Lung microvascular endothelial cell (primary cell): ENCODE measurements at regions not wholly inside any gene's neighbourhood (a gene's known extent, or its start where the extent isn't known, plus 50 kb on each side); places are given as distances from the start of the nearest gene placed in this dataset.
"Not testable (repeated sequence)": the region's sequence is repeated elsewhere in the genome, so short reads cannot be mapped to it uniquely, and the experiment has no call there.

ENCODE experiments used
- DNase-seq, 2 donors: peaks; one replicate each; pipeline versions ENCODE4 v3.0.0 to v3.0.0-alpha.2; 2010; ENCODE audit warnings: low read depth in 2 of 2

DNA sequence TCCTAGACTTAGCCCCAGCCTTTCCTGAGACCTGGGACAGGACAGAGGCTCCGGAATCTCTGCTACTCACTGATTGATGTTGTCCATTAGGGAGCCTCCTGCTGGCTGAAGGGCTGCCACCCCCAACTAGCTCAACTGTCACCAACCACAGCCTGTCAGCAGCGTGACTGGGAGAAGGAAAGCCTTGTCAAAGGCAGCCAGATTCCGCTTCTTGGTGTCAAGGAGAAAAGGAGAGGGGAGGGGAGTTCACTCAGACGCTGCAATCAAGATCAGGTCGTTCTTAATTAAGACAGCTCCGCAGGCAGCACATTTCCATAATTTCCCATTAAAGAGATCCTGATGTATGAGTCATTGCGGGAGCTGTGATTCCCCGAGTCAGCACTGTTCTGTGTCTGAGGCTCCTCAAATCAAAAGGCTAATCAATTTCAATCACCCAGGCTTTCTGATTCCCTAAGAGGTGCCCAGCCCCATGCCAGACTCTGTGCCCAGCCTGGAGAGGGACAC is 152.8 kb upstream of the ZBED5 start:
- peak; percentile 24 to 58 for DNase-seq

DNA sequence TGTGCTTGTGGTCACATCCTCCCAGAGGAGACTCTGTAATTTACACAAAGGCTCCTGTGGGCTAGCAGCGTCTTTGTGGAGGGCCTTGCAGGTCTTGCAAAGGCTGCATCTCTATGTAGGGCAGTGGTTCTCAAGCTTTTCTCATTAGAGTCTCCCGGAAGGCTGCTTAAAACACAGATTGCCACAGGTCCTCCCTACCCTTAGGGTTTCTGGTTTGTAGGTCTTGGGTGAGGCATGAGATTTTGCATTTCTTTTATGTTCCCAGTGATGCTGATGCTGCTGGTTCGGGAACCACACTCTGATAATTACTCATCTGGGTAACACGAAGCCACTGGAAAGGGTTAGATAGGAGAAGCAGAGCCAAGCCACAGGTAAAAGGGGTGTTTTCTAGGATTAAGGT is 151.3 kb upstream of the ZBED5 start:
- DNase-seq = no peak

DNA sequence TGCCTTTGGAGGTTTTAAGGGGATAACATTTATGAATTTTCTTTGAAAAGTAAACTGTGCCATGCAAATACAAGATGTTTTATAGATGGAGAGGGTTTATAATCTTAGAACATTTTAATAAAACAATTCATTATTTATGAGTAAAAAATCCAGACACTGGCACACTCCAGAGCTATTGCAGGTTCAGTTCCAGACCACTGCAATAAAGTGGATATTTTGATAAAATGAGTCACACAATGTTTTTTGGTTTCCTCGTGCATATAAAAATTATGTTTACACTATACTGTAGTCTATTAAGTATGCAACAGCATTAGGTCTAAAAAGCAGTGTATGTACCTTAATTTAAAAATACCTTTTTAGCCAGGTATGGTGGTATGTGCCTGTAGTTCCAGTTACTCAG is 146.2 kb upstream of the ZBED5 start:
- DNase-seq = no peak

DNA sequence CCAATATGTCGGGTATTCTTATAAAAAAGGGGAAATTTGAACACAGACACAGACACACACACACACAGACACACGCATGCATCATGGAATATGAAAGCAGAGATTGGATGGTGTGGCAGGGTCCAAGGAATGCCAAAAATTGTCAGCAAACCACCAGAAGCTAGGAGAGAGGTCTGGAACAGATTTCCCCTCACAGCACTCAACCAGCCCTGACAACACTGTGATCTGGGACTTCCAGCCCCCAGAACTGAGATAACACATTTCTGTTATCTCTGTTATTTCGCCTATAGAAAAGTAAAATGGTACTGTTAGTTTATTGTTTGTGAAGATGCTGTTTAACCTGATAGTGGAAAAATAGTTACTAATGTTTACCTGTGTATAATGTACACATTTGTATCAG is 145.4 kb upstream of the ZBED5 start:
- no peak for DNase-seq

DNA sequence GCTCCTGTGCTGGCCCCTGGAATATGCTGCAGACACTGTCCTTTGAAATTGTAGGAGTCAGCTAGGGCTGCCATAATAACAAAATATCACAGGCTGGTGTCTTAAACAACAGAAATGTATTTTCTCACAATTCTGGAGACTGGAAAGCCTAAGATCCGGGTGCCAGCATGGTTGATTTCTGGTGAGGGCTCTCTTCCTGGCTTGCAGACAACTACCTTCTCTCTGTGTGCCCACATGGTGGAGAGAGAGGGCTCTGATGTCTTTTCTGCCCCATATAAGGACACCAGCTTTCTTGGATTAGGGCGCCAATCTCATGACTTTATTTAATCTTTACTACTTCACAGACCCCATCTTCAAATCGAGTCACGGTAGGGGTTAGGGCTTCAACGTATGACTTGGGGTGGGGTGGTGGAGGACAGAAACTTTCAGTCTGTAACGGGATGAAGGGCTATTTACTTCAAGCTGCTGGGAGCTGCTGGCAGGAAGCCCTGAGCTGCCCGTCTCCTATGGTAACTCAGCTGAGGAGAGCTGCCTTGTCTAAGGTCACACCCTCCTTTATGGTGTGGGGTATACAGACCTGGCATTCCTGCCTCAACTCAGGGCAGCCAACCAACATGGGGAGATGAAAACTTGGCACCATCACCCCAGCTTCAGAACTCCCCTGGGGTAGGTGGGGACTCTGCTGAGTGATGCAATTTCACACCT is 142.9 kb upstream of the ZBED5 start:
- no peak for DNase-seq

DNA sequence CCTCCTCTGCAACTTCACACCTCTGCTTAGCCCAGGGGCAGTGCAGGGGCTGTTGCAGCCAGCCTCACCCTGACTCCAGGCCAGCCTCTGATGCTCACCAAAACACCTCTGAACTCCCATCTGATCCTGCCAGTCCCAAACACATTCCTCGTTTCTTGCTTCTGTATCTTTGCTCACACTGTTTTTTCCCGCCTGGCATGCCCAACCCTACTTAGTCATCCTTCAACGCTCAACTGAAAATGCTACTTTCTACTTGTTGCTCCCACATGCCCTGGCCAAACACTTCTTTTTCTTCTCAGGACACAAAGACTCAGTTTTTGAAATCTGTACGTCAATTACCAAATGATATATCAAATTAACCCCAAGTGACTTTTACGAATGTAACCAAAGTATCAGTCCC is 140.8 kb upstream of the ZBED5 start:
- DNase-seq = no peak

DNA sequence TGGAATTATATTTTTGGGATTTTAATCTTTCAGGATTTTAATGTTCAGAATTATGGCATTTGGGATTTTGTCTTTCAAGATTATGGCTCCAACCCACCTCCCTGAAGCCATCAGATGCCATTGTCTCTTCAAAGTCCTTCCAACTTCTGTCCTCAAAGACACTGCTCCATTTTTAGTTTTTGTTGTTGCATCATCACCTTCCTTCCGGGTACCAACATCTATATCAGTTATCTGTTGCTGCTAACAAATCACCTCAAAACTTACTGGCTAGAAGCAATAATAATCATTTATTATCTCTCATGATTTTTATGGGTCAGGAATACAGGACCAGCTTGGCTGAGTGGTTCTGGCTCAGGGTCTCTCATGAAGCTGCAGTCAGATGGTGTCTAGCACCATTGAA is 138.8 kb upstream of the ZBED5 start:
- no peak for DNase-seq

DNA sequence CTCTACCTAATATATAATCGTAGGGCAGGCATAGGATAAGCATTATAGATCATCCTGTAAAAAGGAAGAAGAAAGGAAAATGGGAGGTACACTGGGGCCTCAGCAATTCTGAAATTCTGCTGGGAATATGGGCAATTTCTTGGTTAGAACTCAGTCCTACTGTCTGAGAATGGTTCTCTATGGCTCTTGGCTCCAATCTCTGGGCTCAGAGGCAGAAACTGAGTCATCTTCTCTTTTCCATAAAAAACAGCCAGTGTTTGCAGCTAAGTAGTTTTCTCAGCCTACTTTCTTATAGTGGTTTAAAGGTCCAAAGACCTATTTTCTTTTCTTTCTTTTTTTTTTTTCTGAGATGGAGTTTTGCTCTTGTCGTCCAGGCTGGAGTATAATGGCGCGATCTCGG is 135.8 kb upstream of the ZBED5 start:
- no peak for DNase-seq

DNA sequence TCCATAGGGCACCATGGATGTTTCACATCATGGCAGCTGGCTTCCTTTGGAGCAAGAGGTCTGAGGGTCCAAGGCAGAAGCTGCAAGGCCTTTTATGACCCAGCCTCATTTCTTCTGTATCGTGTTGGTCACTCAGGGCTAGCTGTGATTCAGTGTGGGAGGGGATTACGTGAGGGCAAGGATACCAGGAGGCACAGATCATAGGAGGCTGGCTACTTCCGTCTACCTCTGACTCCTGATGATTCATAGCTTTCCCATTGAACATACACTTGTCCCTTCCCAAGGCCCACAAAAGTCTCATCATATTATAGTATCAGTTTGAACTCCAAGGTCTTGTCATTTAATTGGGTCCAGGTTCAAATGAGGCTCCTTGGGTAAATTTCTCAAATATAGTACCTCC is 135.3 kb upstream of the ZBED5 start:
- DNase-seq = no peak

DNA sequence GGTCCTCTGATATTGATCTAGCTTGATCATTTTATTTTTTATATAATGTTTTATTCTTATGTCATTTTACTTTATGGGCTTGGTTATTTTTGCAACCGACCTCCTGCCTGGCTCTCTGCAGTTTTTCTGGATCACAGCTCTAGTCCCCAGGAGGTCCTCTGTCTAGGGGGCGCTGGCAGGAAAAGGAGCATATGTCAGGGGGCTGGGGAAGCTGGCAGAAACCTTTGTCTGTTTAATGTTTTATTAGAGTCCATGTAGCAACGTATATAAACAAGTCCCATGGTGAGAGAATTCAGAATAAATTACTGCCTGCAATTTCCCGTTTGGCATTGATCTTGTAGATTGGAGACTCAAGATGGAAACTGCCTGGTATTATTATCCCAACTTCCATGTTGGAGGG is 133.5 kb upstream of the ZBED5 start:
- DNase-seq = no peak

DNA sequence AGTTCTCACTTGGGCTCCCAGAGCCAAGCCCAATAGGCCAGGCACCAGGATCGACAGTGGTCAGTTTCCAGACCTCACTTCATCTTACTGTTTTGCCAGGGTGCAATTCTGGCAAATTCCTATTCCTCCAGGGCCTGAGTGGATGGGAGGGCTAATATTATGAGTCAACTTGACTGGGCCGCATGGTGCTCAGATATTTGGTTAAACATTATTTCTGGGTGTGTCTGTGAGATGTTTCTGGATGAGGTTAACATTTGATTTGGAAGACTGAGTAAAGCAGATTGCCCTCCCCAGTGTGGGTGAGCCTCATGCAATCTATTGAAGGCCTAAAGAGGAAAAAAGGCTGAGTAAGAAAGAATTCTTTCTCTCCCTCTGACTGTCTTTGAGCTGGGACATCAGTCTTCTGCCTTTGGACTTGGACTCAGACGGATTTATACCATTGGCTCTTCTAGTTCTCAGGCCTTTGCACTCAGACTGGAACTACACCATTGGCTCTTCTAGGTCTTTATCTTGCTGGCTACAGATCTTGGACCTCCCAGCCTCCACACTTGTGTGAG is 132.9 kb upstream of the ZBED5 start:
- no peak for DNase-seq

DNA sequence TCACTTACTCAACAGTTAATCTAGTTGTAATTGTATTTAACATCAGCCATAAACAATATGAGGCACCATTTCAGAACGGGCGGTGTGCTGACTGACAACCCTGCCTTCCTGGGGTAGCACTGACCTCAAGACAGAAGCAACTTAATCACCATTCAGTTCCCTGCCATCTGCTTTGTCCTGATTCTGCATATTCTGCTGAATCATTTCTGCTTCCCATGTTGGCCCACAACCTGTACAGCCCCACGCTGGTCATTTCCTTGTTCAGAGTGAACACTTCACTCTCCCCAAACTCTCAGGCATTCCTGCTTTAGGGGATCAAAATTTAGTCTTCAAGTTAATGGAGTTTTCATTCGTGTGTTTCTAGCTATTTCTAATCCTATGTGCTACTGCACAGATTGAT is 132.3 kb upstream of the ZBED5 start:
- DNase-seq = peak in 1 of 2 donors; percentile 3

DNA sequence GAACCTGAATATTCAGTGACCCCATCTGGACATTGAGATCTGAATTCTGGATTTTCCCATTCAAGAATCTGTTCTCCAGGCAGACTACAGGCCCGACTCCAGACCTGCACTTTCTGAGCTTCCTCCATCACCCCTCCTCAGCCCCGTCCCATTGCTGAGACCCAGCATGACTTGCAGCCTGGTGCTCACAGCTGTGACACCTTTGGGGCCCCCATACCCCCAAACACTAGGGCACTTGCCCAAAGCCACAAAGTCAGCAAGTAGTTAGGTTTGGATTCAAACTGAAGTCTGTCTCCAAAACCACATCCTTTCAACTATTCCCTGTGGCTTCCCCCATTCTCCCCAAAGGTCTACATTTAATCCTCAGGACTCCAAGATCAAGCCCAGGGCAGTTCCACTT is 128.2 kb upstream of the ZBED5 start:
- DNase-seq = no peak

DNA sequence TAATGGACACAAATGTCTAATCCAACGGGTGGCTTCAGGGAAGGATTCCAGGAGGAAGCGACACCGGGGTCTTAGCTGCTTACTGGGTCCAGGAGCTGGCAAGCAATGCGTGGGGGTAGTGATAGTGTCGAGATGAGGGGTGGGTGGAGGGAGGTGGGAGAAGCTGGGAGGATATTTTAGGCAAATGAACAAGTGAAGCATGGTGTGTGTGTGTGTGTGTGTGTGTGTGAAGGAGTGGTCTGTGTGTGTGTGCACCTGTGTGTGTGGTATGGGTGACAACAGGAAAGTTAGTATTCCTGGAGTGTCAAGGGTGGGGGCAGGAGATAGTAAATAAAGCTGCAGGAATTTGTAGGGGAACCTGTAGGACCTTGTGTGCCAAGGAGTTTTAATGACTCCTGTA is 126.9 kb upstream of the ZBED5 start:
- DNase-seq = no peak

DNA sequence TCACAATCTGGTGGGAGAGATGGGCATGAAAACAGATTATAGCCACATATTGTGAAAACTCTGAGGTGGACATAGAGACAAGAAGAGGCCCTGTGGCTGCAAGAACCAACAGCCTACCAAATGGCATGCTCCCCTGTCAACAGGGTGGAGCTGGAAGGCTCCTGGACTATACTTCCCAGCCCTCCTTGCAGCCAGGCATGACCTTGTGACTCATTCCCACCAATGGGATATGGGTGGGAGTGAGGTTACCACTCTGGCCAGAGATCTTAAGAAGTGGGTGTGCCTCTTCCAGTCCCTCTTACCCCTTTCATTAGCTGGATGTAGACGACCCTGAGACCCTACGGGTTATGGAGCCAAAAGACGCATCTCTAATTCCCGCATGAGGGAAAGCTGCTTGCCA is 126.4 kb upstream of the ZBED5 start:
- no peak for DNase-seq

DNA sequence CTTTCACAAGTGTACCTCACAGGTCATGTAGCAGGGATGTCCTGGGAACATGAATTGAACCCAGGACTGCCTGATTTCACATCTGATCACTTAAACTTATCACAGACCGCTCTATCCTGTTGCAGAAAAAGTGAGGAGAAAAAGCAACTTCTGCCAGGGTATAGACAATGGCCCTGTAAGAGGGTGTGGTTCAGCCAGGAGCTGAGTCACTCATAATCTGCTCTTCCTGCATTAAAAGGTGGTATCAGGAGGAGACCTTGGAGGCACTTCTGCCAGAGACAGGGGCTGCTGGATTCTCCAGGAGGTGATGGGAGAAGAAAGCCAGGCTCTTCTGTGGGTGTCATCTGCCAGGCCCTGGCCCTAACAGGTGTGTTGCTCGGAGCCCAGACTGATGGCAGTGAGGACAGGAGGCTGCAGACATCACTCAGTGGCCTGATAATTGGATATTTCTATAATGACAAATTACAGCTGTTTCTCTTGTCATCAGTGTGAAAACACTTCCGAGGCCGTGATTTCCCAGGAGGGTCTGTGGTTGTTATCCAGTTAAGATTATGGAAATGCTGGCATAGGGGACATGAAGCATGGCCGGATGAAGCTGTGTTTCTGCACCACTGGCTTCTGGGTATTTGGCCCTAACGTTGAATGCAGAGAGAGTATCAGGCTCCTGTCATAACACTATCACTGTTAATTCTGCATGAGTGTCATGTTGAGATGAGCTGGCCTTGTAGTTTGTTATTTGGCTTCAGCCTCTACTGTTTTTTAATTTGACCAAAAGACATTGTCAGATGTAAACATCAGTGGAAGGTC is 125.1 kb upstream of the ZBED5 start:
- no peak for DNase-seq

DNA sequence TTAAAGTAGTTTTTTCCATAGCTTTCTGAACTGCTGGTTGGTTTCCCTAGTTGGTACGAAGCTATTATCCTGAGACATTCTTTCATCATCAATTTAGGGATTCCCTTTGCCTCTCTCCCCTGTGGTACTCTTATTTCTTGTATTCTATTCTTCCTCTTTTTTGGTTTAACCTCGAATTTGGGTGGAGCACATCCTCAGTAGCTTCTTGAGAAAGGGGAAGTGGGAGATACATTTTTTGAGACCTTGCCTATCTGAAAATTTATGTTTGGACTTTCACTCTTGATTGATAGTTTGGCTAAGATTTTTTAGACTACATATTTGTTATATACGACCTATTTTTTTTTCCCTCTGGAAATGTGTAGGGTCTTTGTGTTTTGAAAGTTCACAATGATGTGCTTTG is 121.7 kb upstream of the ZBED5 start:
- no peak for DNase-seq

DNA sequence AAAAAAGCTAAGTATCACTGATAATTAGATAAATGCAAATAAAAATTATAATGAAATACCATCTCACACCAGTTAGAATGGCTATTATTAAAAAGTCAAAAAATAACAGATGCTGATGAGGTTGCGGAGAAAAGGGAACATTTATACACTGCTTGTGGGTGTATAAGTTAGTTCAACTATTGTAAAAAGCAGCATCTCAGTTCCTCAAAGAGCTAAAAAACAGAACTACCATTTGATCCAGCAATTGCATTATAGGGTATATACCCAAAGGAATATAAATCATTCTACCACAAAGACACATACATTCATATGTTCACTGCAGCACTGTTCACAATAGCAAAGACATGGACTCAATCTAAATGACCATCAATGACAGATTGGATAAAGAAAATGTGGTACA is 120.3 kb upstream of the ZBED5 start:
- DNase-seq = no peak

DNA sequence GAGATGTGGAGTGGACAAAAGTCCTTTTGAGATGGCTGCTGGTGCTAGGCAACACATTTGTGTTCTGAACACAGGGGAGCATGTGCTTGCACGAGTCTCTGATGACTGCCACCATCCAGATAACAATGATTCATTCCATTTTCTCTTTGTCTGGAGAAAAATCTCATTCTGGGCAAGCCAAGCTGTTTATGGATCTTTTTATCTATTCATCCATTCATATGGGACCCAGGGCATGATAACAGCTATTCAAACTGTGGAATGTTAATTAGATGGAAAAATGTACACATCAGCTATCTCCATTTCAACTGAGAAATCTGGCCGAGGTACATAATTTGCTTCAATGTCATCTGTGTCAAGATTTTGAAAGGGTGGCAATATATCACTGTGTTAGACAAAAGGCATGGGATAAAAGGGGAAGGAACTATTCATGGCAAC is 117.5 kb upstream of the ZBED5 start:
- peak in 1 of 2 donors; percentile 6 for DNase-seq

DNA sequence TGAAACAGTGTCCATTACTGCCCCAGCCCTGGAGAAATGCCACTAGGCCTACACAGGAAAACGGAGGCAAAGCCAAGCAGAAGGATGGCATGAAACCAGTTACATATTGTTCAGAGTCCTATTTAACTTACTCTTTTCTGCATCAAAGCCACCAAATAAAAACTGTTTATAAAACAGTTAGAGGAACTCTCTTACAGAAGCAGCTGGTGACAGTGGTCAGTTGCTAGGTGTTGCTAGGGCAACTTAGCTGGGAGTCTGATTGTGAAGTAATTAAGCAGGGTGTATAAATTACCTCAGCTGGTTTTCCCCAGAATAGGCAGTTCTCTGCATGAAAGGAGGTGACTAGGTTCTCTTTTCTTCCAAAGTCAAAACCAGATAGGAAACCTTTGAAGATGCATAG is 115.6 kb upstream of the ZBED5 start:
- DNase-seq = no peak

DNA sequence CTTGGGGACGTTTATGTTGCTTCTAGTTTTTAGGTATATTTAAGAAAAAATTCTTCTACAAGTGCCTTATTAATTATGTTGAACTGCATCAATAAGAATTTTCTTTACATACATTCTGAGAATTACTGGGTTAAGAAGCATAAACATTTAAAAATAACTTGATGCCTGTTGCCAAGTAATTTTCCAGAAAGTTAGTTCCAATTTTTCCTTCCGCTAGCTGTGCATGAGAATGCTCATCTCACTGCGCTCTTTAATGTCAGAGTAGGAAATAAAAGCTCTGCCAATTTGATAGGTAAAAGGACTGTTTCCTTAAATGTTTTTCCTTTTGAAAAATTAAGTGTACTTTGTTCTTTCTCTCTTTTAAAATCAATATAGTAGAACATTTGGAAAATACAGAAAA is 113.1 kb upstream of the ZBED5 start:
- DNase-seq = no peak

DNA sequence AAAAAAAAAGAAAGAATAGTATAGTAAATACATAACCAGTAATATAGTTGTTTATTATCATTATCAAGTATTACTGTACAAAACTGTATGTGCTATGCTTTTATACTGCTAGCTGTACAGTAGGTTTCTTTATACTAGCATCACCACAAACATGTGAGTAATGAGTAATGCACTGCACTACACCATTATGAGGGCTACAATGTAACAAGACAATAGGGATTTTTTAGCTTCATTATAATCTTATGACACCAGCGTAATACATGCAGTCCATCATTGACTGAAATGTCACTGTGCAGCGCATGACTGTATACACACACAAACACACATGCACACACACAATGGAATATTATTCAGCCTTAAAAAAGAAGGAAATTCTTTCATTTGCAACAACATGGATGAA is 111.5 kb upstream of the ZBED5 start:
- no peak for DNase-seq

DNA sequence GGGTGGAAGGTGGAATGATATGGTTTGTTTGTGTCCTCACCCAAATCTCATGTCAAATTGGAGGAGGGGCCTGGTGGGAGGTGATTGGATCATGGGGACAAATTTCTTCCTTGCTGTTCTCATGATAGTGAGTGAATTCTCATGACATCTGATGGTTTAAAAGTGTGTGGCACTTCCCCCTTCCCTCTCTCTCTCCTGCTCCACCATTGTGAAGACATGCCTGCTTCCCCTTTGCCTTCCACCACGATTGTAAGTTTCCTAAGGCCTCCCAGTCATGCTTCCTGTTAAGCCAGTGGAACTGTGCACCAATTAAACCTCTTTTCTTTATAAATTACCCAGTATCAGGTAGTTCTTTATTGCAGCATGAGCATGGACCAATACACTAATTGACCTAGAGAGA is 99.0 kb upstream of the ZBED5 start:
- not testable (repeated sequence) for DNase-seq
